Kidney (tissue), 13 donors: ENCODE measurements at regions not wholly inside any gene's neighbourhood (a gene's known extent, or its start where the extent isn't known, plus 50 kb on each side); places are given as distances from the start of the nearest gene placed in this dataset.

Experiments
- DNase-seq, 5 donors: peaks; one replicate each; pipeline ENCODE4 v3.0.0-alpha.2; 2013 to 2020
- FAIRE-seq: peaks from 2 replicates; lab custom pipeline; 2012; peaks lifted over from hg19 to GRCh38; lab: Jason Lieb, UNC
- H3K27ac ChIP-seq, 2 donors: one replicate each; pipeline ENCODE4 v1.7.0; 2013; ENCODE audit warnings: low read depth in 2 of 2, low read length in 2 of 2, inconsistent platforms in 1 of 2
- H3K27me3 ChIP-seq: one replicate; pipeline ENCODE4 v1.7.1; 2013; ENCODE audit warnings: low read length, inconsistent platforms; ENCODE audit not compliant: control insufficient read depth, insufficient read depth
- H3K36me3 ChIP-seq, 3 donors: one replicate each; pipeline versions ENCODE4 v1.7.0 to v1.7.1; 2013; ENCODE audit warnings: low read length in 3 of 3, control low read depth in 1 of 3, inconsistent platforms in 1 of 3; ENCODE audit not compliant: insufficient read depth in 3 of 3, control insufficient read depth in 2 of 3
- H3K4me1 ChIP-seq, 3 donors: one replicate each; pipeline versions ENCODE4 v1.7.0 to v1.7.1; 2013; ENCODE audit warnings: low read length in 3 of 3, inconsistent platforms in 1 of 3, low read depth in 1 of 3; ENCODE audit not compliant: control insufficient read depth in 2 of 3, insufficient read depth in 2 of 3
- H3K4me3 ChIP-seq, 3 donors: one replicate each; pipeline versions ENCODE4 v1.7.0 to v1.8.1; 2013; ENCODE audit warnings: low read length in 3 of 3, control low read depth in 1 of 3, inconsistent platforms in 1 of 3
- H3K9ac ChIP-seq, 3 donors: one replicate each; pipeline versions ENCODE4 v1.7.0 to v1.7.1; 2013; ENCODE audit warnings: low read length in 3 of 3, control low read depth in 1 of 3, inconsistent platforms in 1 of 3
- H3K9me3 ChIP-seq, 3 donors: one replicate each; pipeline versions ENCODE4 v1.7.0 to v1.7.1; 2013; ENCODE audit warnings: low read length in 3 of 3, control low read depth in 1 of 3, inconsistent platforms in 1 of 3; ENCODE audit not compliant: control insufficient read depth in 2 of 3, insufficient read depth in 1 of 3
- CTCF ChIP-seq: IDR thresholded peaks from 3 replicates; pipeline ENCODE4 v1.5.1; 2012; ENCODE audit warnings: mild to moderate bottlenecking, moderate library complexity, borderline replicate concordance; ENCODE audit not compliant: insufficient read depth; ENCODE audit errors: extremely low read depth
- intact Hi-C: fragments of 100-400 bp; cut with DNase I; formaldehyde crosslinking; loops from one replicate; pipeline ENCODE4 v1.11.1; 2022
- donor health status: control.
- donor health status: control.
- donor health status: control.
- donor health status: control.
- donor health status: control.
- donor health status: DM: yes; HTN: yes; CAD: no.
- donor health status: Normal renal cell carcinoma (clear cell type).

- no peak overlapping the region for H3K4me3 ChIP-seq
- H3K36me3 ChIP-seq = no peaks in the 10 kb centered on the region
- no peak for TF ChIP-seq CTCF
- H3K9ac ChIP-seq = no peak overlapping the region
- no peak for DNase-seq
- no peaks in the 10 kb centered on the region for H3K9me3 ChIP-seq
- no peaks in the 10 kb centered on the region for H3K27me3 ChIP-seq
- H3K4me1 ChIP-seq = no peaks in the 10 kb centered on the region
- H3K27ac ChIP-seq = no peak overlapping the region
- intact Hi-C loops = no loop called here
- no peak for FAIRE-seq
Measured at GRCh38 chr3:22249658-22250057, 498.6 kb upstream of the ZNF385D start.

GRCh38 chr3:22257252-22257651, 506.2 kb upstream of the ZNF385D start:
- no peak for DNase-seq

GRCh38 chr3:22262386-22262785, 511.4 kb upstream of the ZNF385D start:
- H3K27ac ChIP-seq = no peak overlapping the region
- no peaks in the 10 kb centered on the region for H3K4me1 ChIP-seq
- no peaks in the 10 kb centered on the region for H3K9me3 ChIP-seq
- no peak overlapping the region for H3K9ac ChIP-seq
- no peak overlapping the region for H3K4me3 ChIP-seq
- no peaks in the 10 kb centered on the region for H3K27me3 ChIP-seq
- intact Hi-C loops = no loop called here
- TF ChIP-seq CTCF = no peak
- FAIRE-seq (no peak), DNase-seq (peak in 1 of 5 donors; percentile 39)
- H3K36me3 ChIP-seq = no peaks in the 10 kb centered on the region

More at GRCh38 chr3:22257252-22257651, 506.2 kb upstream of the ZNF385D start:
- Histone ChIP-seq H3K4me3 (no peak overlapping the region), H3K9ac (no peak overlapping the region), H3K36me3 (no peaks in the 10 kb centered on the region), H3K9me3 (no peaks in the 10 kb centered on the region), H3K27ac (no peak overlapping the region), H3K4me1 (no peaks in the 10 kb centered on the region), H3K27me3 (no peaks in the 10 kb centered on the region)
- intact Hi-C loops = no loop called here
- TF ChIP-seq CTCF = no peak
- no peak for FAIRE-seq

DNA sequence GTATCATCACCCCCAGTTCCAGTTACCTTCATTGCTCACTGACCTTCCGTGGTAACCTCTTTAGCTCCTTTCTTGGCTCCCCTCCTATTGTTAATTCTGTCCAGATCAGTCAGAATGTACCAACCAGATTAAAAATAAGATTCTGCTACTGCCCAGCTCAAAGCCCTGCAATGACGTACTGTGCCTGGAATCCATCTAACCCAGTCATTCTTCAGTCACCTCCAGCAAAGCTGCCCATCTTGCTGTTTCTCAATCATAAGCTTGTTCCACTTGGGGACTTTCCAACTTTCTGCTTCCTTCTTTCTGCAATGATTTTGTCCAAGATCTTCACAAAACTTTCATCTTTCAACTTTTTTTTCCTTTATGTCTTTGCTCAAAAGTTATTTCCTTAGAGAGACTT, 512.0 kb upstream of the ZNF385D start:
- Histone ChIP-seq H3K4me1 (no peaks in the 10 kb centered on the region), H3K4me3 (no peak overlapping the region), H3K27me3 (no peaks in the 10 kb centered on the region), H3K36me3 (no peaks in the 10 kb centered on the region), H3K9ac (no peak overlapping the region), H3K9me3 (no peaks in the 10 kb centered on the region), H3K27ac (no peak overlapping the region)
- no peak for DNase-seq
- intact Hi-C loops = no loop called here
- TF ChIP-seq CTCF = no peak
- FAIRE-seq = no peak
